GM23338 (cell line): ENCODE measurements at regions not wholly inside any gene's neighbourhood (a gene's known extent, or its start where the extent isn't known, plus 50 kb on each side); places are given as distances from the start of the nearest gene placed in this dataset.

Experiments used
- ATAC-seq: fragments of 200-7000 bp; cut with Tn5 transposase; 3 replicates; pipeline ENCODE4 v1.9.1; 2020
- DNase-seq: peaks from one replicate; pipeline ENCODE4 v3.0.0-alpha.2; 2015; ENCODE audit warnings: low spot score
- H2AFZ ChIP-seq: fragments of 200-600 bp; sonication (generic); 2 replicates; pipeline ENCODE4 v1.8.0; 2016; ENCODE audit warnings: antibody characterized with exemption, mild to moderate bottlenecking, moderate library complexity
- H3F3A ChIP-seq: fragments of 200-600 bp; sonication (generic); replicated peaks from 2 replicates; pipeline ENCODE4 v1.8.0; 2017; ENCODE audit warnings: antibody characterized with exemption, mixed run types, low read depth
- H3K27ac ChIP-seq: fragments of 200-600 bp; sonication (generic); 2 replicates; pipeline ENCODE4 v1.6.1; 2016; ENCODE audit warnings: low read depth
- H3K27me3 ChIP-seq: fragments of 200-600 bp; sonication (generic); 2 replicates; pipeline ENCODE4 v1.8.0; 2016; ENCODE audit warnings: mild to moderate bottlenecking, mixed run types, moderate library complexity; ENCODE audit not compliant: insufficient read depth
- H3K36me3 ChIP-seq: fragments of 200-600 bp; sonication (generic); 2 replicates; pipeline ENCODE4 v1.8.0; 2016; ENCODE audit warnings: mild to moderate bottlenecking; ENCODE audit not compliant: insufficient read depth
- H3K4me1 ChIP-seq: fragments of 200-600 bp; sonication (generic); 2 replicates; pipeline ENCODE4 v1.8.0; 2016; ENCODE audit warnings: mild to moderate bottlenecking, moderate library complexity; ENCODE audit not compliant: insufficient read depth
- H3K4me2 ChIP-seq: fragments of 200-600 bp; sonication (generic); 2 replicates; pipeline ENCODE4 v1.7.1; 2017; ENCODE audit warnings: mixed run types
- H3K4me3 ChIP-seq: fragments of 200-600 bp; sonication (generic); 2 replicates; pipeline ENCODE4 v1.6.1; 2016; ENCODE audit warnings: mixed run types
- H3K79me2 ChIP-seq: fragments of 200-600 bp; sonication (generic); replicated peaks from 2 replicates; pipeline ENCODE4 v1.8.0; 2017; ENCODE audit warnings: mild to moderate bottlenecking; ENCODE audit not compliant: insufficient read depth
- H3K9me2 ChIP-seq: fragments of 200-600 bp; sonication (generic); 2 replicates; pipeline ENCODE4 v1.8.0; 2017; ENCODE audit not compliant: insufficient read depth
- H4K20me1 ChIP-seq: fragments of 200-600 bp; sonication (generic); replicated peaks from 2 replicates; pipeline ENCODE4 v1.8.0; 2017; ENCODE audit warnings: mild to moderate bottlenecking; ENCODE audit not compliant: insufficient read depth
- H3K27ac Mint-ChIP-seq: 2 replicates; pipeline ENCODE4 v1.8.0; 2020; ENCODE audit warnings: inconsistent platforms, mild to moderate bottlenecking, moderate library complexity, mixed read lengths
- H3K27me3 Mint-ChIP-seq: 3 replicates; pipeline ENCODE4 v1.8.0; 2022; ENCODE audit warnings: low read depth, mild to moderate bottlenecking, moderate library complexity, mixed read lengths, inconsistent platforms; ENCODE audit not compliant: insufficient read depth, poor library complexity
- H3K36me3 Mint-ChIP-seq: 3 replicates; pipeline ENCODE4 v1.8.0; 2021; ENCODE audit warnings: low read depth, mild to moderate bottlenecking, inconsistent platforms, moderate library complexity, mixed read lengths
- H3K4me1 Mint-ChIP-seq: 3 replicates; pipeline ENCODE4 v1.8.0; 2020; ENCODE audit warnings: mild to moderate bottlenecking, inconsistent platforms, mixed read lengths
- H3K4me3 Mint-ChIP-seq: 3 replicates; pipeline ENCODE4 v1.8.0; 2021; ENCODE audit warnings: moderate library complexity, mild to moderate bottlenecking, inconsistent platforms, mixed read lengths
- H3K9me3 Mint-ChIP-seq: 3 replicates; pipeline ENCODE4 v1.8.0; 2020; ENCODE audit warnings: moderate library complexity, mild to moderate bottlenecking, inconsistent platforms, mixed read lengths
- CREB1 ChIP-seq: fragments of 250-450 bp; sonication (Bioruptor Pico); IDR thresholded peaks from 2 replicates; pipeline ENCODE4 v1.5.0; 2020; ENCODE audit warnings: low read depth, mild to moderate bottlenecking, moderate library complexity
- CTCF ChIP-seq, 2 experiments: fragments of 200-600 bp in 1 of 2; sonication (generic) in 1 of 2; conservative IDR thresholded peaks; 2 replicates each; pipeline versions ENCODE4 v1.5.1 to v1.6.1; 2016 to 2017; ENCODE audit warnings: antibody characterized with exemption in 2 of 2, low read depth in 2 of 2, mild to moderate bottlenecking in 2 of 2, moderate library complexity in 1 of 2
- ETS1 ChIP-seq: IDR thresholded peaks from 2 replicates; pipeline ENCODE4 v1.6.1; 2016; ENCODE audit warnings: antibody characterized with exemption
- EZH2 ChIP-seq: fragments of 200-600 bp; sonication (generic); IDR thresholded peaks from one replicate; pipeline ENCODE4 v1.8.0; 2017; ENCODE audit warnings: antibody characterized with exemption, mild to moderate bottlenecking, low read depth; ENCODE audit not compliant: unreplicated experiment
- EZH2phosphoT487 ChIP-seq: fragments of 200-600 bp; sonication (generic); IDR thresholded peaks from one replicate; pipeline ENCODE4 v1.8.1; 2018; ENCODE audit warnings: antibody characterized with exemption; ENCODE audit not compliant: unreplicated experiment
- JUNB ChIP-seq: IDR thresholded peaks from one replicate; pipeline ENCODE4 v1.6.1; 2016; ENCODE audit warnings: antibody characterized with exemption; ENCODE audit not compliant: unreplicated experiment
- NANOG ChIP-seq: IDR thresholded peaks from 2 replicates; pipeline ENCODE4 v1.6.1; 2016; ENCODE audit warnings: antibody characterized with exemption, borderline replicate concordance
- POLR2AphosphoS5 ChIP-seq: IDR thresholded peaks from 2 replicates; pipeline ENCODE4 v1.6.1; 2016; ENCODE audit warnings: antibody characterized with exemption, low read depth
- STAT1 ChIP-seq: IDR thresholded peaks from one replicate; pipeline ENCODE4 v1.6.1; 2016; ENCODE audit warnings: antibody characterized with exemption; ENCODE audit not compliant: unreplicated experiment
- ZNF114 ChIP-seq: fragments of 250-450 bp; sonication (Bioruptor Pico); IDR thresholded peaks from 2 replicates; pipeline ENCODE4 v1.5.0; 2020; ENCODE audit warnings: mild to moderate bottlenecking, moderate library complexity
- ZNF331 ChIP-seq: fragments of 250-450 bp; sonication (Bioruptor Pico); IDR thresholded peaks from 2 replicates; pipeline ENCODE4 v1.5.0; 2020; ENCODE audit warnings: low read depth, mild to moderate bottlenecking, moderate library complexity
- ZNF462 ChIP-seq: fragments of 250-450 bp; sonication (Bioruptor Pico); IDR thresholded peaks from 2 replicates; pipeline ENCODE4 v1.5.0; 2020; ENCODE audit warnings: mild to moderate bottlenecking, moderate library complexity
- TF ChIP-seq, protein P1 (sequence below): IDR thresholded peaks from one replicate; pipeline ENCODE4 v1.6.1; 2018; ENCODE audit warnings: antibody characterized with exemption; ENCODE audit not compliant: unreplicated experiment

DNA sequence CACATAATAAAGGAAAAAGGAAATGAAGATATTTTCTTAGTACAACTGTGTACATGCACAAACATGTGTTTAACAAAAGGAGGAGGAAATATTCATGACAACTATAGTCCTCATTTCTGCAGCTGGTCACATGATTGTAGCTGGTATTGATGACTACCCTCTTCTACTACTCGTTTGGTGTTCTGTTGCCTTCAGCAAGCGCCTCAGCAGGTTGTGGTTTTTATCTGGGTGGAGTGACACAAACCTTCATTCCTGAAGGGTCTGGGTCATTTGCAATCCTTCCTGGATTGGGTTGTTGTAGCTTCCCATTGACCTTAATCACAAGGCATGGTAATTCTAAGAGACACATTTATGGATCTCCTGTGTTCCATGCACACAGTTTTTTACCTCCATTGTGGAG lies 1009.9 kb upstream of the USP15 start:
- Mint-ChIP-seq H3K27ac (no peak overlapping the region), H3K4me3 (no peak overlapping the region), H3K36me3 (no peaks in the 10 kb centered on the region), H3K27me3 (no peaks in the 10 kb centered on the region), H3K9me3 (peaks cover 4% of the 10 kb centered on the region; the same call in 1 of the 3 replicates), H3K4me1 (no peaks in the 10 kb centered on the region)
- ATAC-seq (no peak), DNase-seq (no peak)
- Histone ChIP-seq H3K36me3 (no peaks in the 10 kb centered on the region), H2AFZ (no peak overlapping the region), H3F3A (no peaks in the 10 kb centered on the region), H3K4me2 (no peak overlapping the region), H3K27me3 (no peaks in the 10 kb centered on the region), H4K20me1 (no peaks in the 10 kb centered on the region), H3K4me1 (no peaks in the 10 kb centered on the region), H3K27ac (no peak overlapping the region), H3K79me2 (no peaks in the 10 kb centered on the region), H3K4me3 (no peak overlapping the region), H3K9me2 (peaks cover 4% of the 10 kb centered on the region; the same call in 1 of the 2 replicates)
- TF ChIP-seq EZH2phosphoT487 (no peak), EZH2 (no peak), ETS1 (no peak), NANOG (no peak), ZNF462 (CRISPR knock-in tag) (no peak), ZNF331 (CRISPR knock-in tag) (no peak), STAT1 (no peak), CTCF (conservative IDR thresholded peaks at IDR 0.05; ENCODE audit: low read depth in 2 of 2) (no peak), CREB1 (CRISPR knock-in tag) (no peak), POLR2AphosphoS5 (no peak), ZNF114 (no peak), JUNB (no peak)
- TF ChIP-seq, protein P1, sequence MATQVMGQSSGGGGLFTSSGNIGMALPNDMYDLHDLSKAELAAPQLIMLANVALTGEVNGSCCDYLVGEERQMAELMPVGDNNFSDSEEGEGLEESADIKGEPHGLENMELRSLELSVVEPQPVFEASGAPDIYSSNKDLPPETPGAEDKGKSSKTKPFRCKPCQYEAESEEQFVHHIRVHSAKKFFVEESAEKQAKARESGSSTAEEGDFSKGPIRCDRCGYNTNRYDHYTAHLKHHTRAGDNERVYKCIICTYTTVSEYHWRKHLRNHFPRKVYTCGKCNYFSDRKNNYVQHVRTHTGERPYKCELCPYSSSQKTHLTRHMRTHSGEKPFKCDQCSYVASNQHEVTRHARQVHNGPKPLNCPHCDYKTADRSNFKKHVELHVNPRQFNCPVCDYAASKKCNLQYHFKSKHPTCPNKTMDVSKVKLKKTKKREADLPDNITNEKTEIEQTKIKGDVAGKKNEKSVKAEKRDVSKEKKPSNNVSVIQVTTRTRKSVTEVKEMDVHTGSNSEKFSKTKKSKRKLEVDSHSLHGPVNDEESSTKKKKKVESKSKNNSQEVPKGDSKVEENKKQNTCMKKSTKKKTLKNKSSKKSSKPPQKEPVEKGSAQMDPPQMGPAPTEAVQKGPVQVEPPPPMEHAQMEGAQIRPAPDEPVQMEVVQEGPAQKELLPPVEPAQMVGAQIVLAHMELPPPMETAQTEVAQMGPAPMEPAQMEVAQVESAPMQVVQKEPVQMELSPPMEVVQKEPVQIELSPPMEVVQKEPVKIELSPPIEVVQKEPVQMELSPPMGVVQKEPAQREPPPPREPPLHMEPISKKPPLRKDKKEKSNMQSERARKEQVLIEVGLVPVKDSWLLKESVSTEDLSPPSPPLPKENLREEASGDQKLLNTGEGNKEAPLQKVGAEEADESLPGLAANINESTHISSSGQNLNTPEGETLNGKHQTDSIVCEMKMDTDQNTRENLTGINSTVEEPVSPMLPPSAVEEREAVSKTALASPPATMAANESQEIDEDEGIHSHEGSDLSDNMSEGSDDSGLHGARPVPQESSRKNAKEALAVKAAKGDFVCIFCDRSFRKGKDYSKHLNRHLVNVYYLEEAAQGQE: no peak
